ENCODE measurements at regions not wholly inside any gene's neighbourhood (a gene's known extent, or its start where the extent isn't known, plus 50 kb on each side); places are given as distances from the start of the nearest gene placed in this dataset.

DNA sequence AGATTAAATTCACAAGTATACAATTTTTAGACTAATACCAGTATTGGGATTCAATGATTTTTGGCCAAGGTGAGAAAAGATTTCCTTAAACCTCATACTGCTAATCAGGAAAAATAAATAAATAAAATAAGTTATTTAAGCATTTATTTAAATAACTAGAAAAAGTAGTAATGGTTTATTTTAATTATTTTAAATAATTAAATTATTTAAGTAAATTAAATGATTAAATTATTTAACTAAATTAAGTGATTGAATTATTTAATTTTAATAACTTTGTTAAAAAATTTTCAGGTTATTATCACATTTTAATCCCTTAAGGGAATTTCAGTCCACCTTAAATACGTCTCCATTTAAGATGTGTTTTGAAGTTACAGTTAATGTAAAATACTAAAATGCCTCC, 1831.5 kb upstream of the MIR17HG start:
- TF ChIP-seq, protein P1, sequence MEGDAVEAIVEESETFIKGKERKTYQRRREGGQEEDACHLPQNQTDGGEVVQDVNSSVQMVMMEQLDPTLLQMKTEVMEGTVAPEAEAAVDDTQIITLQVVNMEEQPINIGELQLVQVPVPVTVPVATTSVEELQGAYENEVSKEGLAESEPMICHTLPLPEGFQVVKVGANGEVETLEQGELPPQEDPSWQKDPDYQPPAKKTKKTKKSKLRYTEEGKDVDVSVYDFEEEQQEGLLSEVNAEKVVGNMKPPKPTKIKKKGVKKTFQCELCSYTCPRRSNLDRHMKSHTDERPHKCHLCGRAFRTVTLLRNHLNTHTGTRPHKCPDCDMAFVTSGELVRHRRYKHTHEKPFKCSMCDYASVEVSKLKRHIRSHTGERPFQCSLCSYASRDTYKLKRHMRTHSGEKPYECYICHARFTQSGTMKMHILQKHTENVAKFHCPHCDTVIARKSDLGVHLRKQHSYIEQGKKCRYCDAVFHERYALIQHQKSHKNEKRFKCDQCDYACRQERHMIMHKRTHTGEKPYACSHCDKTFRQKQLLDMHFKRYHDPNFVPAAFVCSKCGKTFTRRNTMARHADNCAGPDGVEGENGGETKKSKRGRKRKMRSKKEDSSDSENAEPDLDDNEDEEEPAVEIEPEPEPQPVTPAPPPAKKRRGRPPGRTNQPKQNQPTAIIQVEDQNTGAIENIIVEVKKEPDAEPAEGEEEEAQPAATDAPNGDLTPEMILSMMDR (IDR thresholded peaks at IDR 0.05): no peak
- TF ChIP-seq POLR2AphosphoS5 (IDR thresholded peaks at IDR 0.05): no peak
- TF ChIP-seq POLR2A (IDR thresholded peaks at IDR 0.05): no peak
